PFSK-1 (cell line): ENCODE measurements at regions not wholly inside any gene's neighbourhood (a gene's known extent, or its start where the extent isn't known, plus 50 kb on each side); places are given as distances from the start of the nearest gene placed in this dataset.

Experiments
- FOXP2 ChIP-seq: optimal IDR thresholded peaks from 2 replicates; pipeline ENCODE3; 2011; ENCODE audit warnings: borderline replicate concordance, control low read depth, inconsistent platforms; ENCODE audit not compliant: insufficient read depth; ENCODE audit errors: extremely low read length, extremely low read depth
- POLR2AphosphoS5 ChIP-seq: IDR thresholded peaks from 2 replicates; pipeline ENCODE4 v1.6.1; 2012; ENCODE audit warnings: low read depth, mild to moderate bottlenecking, control low read depth, low read length, moderate library complexity
- REST ChIP-seq, 2 experiments: IDR thresholded peaks; 2 replicates each; pipeline versions ENCODE4 v1.6.1 to v1.8.0; 2011 to 2012; ENCODE audit warnings: low read depth in 2 of 2, low read length in 2 of 2, control low read depth in 1 of 2, inconsistent platforms in 1 of 2, mild to moderate bottlenecking in 1 of 2, moderate library complexity in 1 of 2; ENCODE audit not compliant: insufficient read depth in 1 of 2
- SIN3A ChIP-seq: IDR thresholded peaks from 2 replicates; pipeline ENCODE4 v1.6.1; 2012; ENCODE audit warnings: mild to moderate bottlenecking, low read length, moderate library complexity, borderline replicate concordance; ENCODE audit not compliant: insufficient read depth
- TAF1 ChIP-seq: IDR thresholded peaks from 2 replicates; pipeline ENCODE4 v1.6.1; 2012; ENCODE audit warnings: low read length, control low read depth, borderline replicate concordance; ENCODE audit not compliant: insufficient read depth

- TF ChIP-seq REST (IDR thresholded peaks at IDR 0.05; ENCODE audit: insufficient read depth in 1 of 2, low read depth in 2 of 2, low read length in 2 of 2) (no peak), TAF1 (no peak), FOXP2 (no peak), SIN3A (no peak), POLR2AphosphoS5 (no peak)
Observed at GRCh38 chr17:56099649-56100048, 53.6 kb upstream of the ANKFN1 start.
